ENCODE measurements at regions not wholly inside any gene's neighbourhood (a gene's known extent, or its start where the extent isn't known, plus 50 kb on each side); places are given as distances from the start of the nearest gene placed in this dataset.

GRCh38 chr14:48333221-48333920 is 658.0 kb upstream of the MDGA2 start:
- Mint-ChIP-seq H3K27me3 (ENCODE audit: unreplicated experiment) (no peaks in the 10 kb centered on the region), H3K4me1 (ENCODE audit: unreplicated experiment) (no peaks in the 10 kb centered on the region), H3K4me3 (ENCODE audit: unreplicated experiment) (no peak overlapping the region), H3K9me3 (ENCODE audit: unreplicated experiment) (no peaks in the 10 kb centered on the region), H3K36me3 (ENCODE audit: low read depth, unreplicated experiment) (no peaks in the 10 kb centered on the region), H3K27ac (ENCODE audit: unreplicated experiment) (no peak overlapping the region)
- no peak for DNase-seq (ENCODE audit: low spot score)
- TF ChIP-seq, protein P1, sequence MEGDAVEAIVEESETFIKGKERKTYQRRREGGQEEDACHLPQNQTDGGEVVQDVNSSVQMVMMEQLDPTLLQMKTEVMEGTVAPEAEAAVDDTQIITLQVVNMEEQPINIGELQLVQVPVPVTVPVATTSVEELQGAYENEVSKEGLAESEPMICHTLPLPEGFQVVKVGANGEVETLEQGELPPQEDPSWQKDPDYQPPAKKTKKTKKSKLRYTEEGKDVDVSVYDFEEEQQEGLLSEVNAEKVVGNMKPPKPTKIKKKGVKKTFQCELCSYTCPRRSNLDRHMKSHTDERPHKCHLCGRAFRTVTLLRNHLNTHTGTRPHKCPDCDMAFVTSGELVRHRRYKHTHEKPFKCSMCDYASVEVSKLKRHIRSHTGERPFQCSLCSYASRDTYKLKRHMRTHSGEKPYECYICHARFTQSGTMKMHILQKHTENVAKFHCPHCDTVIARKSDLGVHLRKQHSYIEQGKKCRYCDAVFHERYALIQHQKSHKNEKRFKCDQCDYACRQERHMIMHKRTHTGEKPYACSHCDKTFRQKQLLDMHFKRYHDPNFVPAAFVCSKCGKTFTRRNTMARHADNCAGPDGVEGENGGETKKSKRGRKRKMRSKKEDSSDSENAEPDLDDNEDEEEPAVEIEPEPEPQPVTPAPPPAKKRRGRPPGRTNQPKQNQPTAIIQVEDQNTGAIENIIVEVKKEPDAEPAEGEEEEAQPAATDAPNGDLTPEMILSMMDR (IDR thresholded peaks at IDR 0.05; ENCODE audit: unreplicated experiment), result no peak

GRCh38 chr14:48331421-48331820 is 656.0 kb upstream of the MDGA2 start:
- no peaks in the 10 kb centered on the region for H3K9me3 Mint-ChIP-seq (ENCODE audit: unreplicated experiment)
- no peaks in the 10 kb centered on the region for H3K27me3 Mint-ChIP-seq (ENCODE audit: unreplicated experiment)
- TF ChIP-seq, protein P1 (IDR thresholded peaks at IDR 0.05; ENCODE audit: unreplicated experiment), result no peak
- no peak overlapping the region for H3K27ac Mint-ChIP-seq (ENCODE audit: unreplicated experiment)
- no peaks in the 10 kb centered on the region for H3K36me3 Mint-ChIP-seq (ENCODE audit: low read depth, unreplicated experiment)
- no peak overlapping the region for H3K4me3 Mint-ChIP-seq (ENCODE audit: unreplicated experiment)
- no peaks in the 10 kb centered on the region for H3K4me1 Mint-ChIP-seq (ENCODE audit: unreplicated experiment)
- DNase-seq (ENCODE audit: low spot score), result no peak

DNA sequence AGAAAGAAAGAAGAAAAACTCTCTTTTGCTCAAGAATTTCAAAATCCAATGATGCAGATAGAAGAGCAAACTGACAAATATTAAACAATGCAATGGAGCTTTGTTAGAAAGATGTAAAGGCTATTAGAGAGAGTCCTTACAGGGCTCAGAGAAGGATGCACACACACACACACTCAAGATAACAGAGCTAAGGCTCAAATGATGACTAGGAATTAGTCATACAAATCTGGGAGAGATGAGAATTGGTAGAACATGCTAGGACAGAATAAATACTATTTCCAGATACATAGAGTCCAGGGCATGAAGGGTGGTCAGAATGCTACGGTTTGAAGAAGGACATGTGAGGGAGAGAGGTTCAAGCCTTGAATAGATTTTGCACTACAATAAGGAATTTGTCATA is 650.1 kb upstream of the MDGA2 start:
- Mint-ChIP-seq H3K27me3 (ENCODE audit: unreplicated experiment) (peaks cover 2% of the 10 kb centered on the region), H3K4me3 (ENCODE audit: unreplicated experiment) (no peak overlapping the region), H3K27ac (ENCODE audit: unreplicated experiment) (no peak overlapping the region), H3K36me3 (ENCODE audit: low read depth, unreplicated experiment) (no peaks in the 10 kb centered on the region), H3K4me1 (ENCODE audit: unreplicated experiment) (no peaks in the 10 kb centered on the region), H3K9me3 (ENCODE audit: unreplicated experiment) (no peaks in the 10 kb centered on the region)
- no peak for DNase-seq (ENCODE audit: low spot score)
- TF ChIP-seq, protein P1 (IDR thresholded peaks at IDR 0.05; ENCODE audit: unreplicated experiment), result no peak

- Mint-ChIP-seq H3K4me1 (ENCODE audit: unreplicated experiment) (no peaks in the 10 kb centered on the region), H3K4me3 (ENCODE audit: unreplicated experiment) (no peak overlapping the region), H3K9me3 (ENCODE audit: unreplicated experiment) (no peaks in the 10 kb centered on the region), H3K27ac (ENCODE audit: unreplicated experiment) (no peak overlapping the region), H3K27me3 (ENCODE audit: unreplicated experiment) (peaks cover 2% of the 10 kb centered on the region), H3K36me3 (ENCODE audit: low read depth, unreplicated experiment) (no peaks in the 10 kb centered on the region)
- TF ChIP-seq, protein P1 (IDR thresholded peaks at IDR 0.05; ENCODE audit: unreplicated experiment), result no peak
- DNase-seq (ENCODE audit: low spot score), result no peak
Measured at GRCh38 chr14:48323665-48324064, 648.3 kb upstream of the MDGA2 start.

DNA sequence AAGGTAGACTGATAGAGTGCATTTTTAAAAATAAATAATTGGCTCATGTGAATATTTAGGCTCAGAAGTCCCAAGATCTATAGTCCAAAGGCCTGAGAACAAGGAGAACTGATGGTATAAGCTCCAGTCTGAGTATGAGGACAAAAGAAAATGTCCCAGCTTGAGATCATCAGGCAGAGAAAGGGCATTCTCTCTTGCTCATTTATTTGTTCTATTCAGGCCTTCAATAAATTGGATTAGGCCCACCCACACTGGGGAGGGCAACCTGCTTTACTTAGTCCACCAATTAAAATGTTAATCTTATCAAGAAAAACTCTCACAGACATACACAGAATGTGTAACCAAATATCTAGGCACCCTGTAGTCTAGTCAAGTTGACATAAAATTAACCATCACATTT is 644.4 kb upstream of the MDGA2 start:
- DNase-seq (ENCODE audit: low spot score), result no peak
- Mint-ChIP-seq H3K9me3 (ENCODE audit: unreplicated experiment) (no peaks in the 10 kb centered on the region), H3K36me3 (ENCODE audit: low read depth, unreplicated experiment) (no peaks in the 10 kb centered on the region), H3K27ac (ENCODE audit: unreplicated experiment) (no peak overlapping the region), H3K4me1 (ENCODE audit: unreplicated experiment) (no peaks in the 10 kb centered on the region), H3K27me3 (ENCODE audit: unreplicated experiment) (peaks cover 2% of the 10 kb centered on the region), H3K4me3 (ENCODE audit: unreplicated experiment) (no peak overlapping the region)
- TF ChIP-seq, protein P1 (IDR thresholded peaks at IDR 0.05; ENCODE audit: unreplicated experiment), result no peak

Data from endothelial cell (in vitro differentiated cells).